ENCODE measurements at regions not wholly inside any gene's neighbourhood (a gene's known extent, or its start where the extent isn't known, plus 50 kb on each side); places are given as distances from the start of the nearest gene placed in this dataset.

DNA sequence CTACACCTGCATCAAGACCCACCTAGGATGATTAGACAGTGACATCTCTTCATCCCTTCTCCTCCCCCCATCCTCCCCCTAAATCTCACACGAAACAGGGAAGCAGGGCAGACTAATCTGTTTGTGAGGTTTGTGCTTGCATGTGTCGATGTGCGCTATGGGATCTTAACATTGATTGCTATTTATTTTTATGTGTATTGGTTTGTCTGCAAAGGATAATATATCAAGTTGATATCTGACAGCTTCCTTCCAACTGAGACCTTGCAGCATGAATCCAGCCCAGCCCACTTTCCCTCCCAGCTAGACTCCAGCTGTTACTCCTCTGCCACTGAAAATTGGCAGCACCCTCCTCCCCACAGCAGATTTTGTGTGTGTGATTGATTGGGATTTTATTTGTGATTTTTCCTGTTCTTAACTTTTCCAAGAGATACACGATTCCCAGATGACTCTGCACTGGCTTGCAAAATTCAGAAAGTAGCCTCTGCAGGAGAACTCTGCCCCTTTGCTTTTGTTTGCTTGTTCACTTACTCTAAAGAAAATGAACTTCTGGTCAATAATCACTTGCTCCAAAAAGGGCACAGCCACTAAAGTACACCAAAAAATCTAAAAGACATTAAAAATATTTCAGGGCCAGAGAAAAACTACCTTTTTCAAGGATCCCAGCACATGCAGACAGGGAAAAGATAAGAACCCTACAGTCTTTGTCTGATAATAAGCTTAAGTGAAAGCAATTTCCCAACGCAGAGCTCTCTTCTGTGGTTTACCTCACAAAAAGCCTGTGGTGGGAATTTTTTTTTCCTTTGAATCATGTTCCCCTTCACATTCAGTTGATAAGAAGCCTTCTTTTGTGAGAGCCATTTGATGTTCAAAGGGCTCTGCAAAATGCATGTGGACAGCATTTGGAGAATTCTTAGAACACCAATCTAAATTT is 222.1 kb downstream of the RPS29 start:
- Histone ChIP-seq H3K79me2 (ENCODE audit: insufficient read depth, low read length) (no peaks in the 10 kb centered on the region), H2AFZ (ENCODE audit: low read length) (no peak overlapping the region), H3K9me3 (ENCODE audit: low read length) (no peaks in the 10 kb centered on the region), H3F3A (ENCODE audit: insufficient read depth, low read length) (no peaks in the 10 kb centered on the region), H3K4me1 (ENCODE audit: insufficient read depth, low read length, severe bottlenecking) (no peaks in the 10 kb centered on the region), H3K9me2 (ENCODE audit: low read depth, low read length) (no peaks in the 10 kb centered on the region), H3K4me2 (ENCODE audit: low read length) (no peak overlapping the region), H3K4me3 (ENCODE audit: low read depth, low read length, poor library complexity, severe bottlenecking) (no peak overlapping the region), H3K27me3 (ENCODE audit: insufficient read depth, low read length) (no peaks in the 10 kb centered on the region), H3K36me3 (ENCODE audit: insufficient read depth, low read length) (no peaks in the 10 kb centered on the region), H3K27ac (ENCODE audit: low read depth, low read length, poor library complexity, severe bottlenecking) (no peak overlapping the region), H3K9ac (ENCODE audit: low read length) (no peak overlapping the region), H4K20me1 (ENCODE audit: insufficient read depth, low read length) (no peaks in the 10 kb centered on the region)
- TF ChIP-seq EZH2 (IDR thresholded peaks at IDR 0.05; ENCODE audit: borderline replicate concordance, low read length) = no peak
- TF ChIP-seq, protein P1, sequence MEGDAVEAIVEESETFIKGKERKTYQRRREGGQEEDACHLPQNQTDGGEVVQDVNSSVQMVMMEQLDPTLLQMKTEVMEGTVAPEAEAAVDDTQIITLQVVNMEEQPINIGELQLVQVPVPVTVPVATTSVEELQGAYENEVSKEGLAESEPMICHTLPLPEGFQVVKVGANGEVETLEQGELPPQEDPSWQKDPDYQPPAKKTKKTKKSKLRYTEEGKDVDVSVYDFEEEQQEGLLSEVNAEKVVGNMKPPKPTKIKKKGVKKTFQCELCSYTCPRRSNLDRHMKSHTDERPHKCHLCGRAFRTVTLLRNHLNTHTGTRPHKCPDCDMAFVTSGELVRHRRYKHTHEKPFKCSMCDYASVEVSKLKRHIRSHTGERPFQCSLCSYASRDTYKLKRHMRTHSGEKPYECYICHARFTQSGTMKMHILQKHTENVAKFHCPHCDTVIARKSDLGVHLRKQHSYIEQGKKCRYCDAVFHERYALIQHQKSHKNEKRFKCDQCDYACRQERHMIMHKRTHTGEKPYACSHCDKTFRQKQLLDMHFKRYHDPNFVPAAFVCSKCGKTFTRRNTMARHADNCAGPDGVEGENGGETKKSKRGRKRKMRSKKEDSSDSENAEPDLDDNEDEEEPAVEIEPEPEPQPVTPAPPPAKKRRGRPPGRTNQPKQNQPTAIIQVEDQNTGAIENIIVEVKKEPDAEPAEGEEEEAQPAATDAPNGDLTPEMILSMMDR (IDR thresholded peaks at IDR 0.05; ENCODE audit: low read length) = no peak

DNA sequence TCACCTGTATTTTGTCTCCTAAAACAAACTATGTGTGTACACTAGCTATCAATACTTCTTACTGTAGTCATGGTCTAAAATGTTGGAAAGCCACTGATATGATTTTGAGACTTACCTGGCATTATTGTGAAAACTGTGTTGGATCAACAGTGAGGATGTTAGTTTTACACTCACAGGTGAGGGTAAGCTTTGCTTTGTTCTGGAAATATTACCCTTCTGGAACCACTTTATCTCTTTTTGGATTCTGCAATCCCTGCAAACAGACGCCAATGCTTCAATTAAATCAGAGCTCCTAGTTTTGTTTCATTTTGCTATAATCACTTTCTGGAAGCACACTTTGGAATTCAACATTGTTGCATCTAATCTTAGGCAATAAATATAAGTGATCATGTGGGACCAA is 223.3 kb downstream of the RPS29 start:
- Histone ChIP-seq H3K79me2 (ENCODE audit: insufficient read depth, low read length) (no peaks in the 10 kb centered on the region), H3K4me2 (ENCODE audit: low read length) (no peak overlapping the region), H3K4me1 (ENCODE audit: insufficient read depth, low read length, severe bottlenecking) (no peaks in the 10 kb centered on the region), H3K9me2 (ENCODE audit: low read depth, low read length) (no peaks in the 10 kb centered on the region), H3F3A (ENCODE audit: insufficient read depth, low read length) (no peaks in the 10 kb centered on the region), H4K20me1 (ENCODE audit: insufficient read depth, low read length) (no peaks in the 10 kb centered on the region), H3K9me3 (ENCODE audit: low read length) (no peaks in the 10 kb centered on the region), H3K27me3 (ENCODE audit: insufficient read depth, low read length) (no peaks in the 10 kb centered on the region), H3K4me3 (ENCODE audit: low read depth, low read length, poor library complexity, severe bottlenecking) (no peak overlapping the region), H3K36me3 (ENCODE audit: insufficient read depth, low read length) (no peaks in the 10 kb centered on the region), H2AFZ (ENCODE audit: low read length) (no peak overlapping the region), H3K27ac (ENCODE audit: low read depth, low read length, poor library complexity, severe bottlenecking) (no peak overlapping the region), H3K9ac (ENCODE audit: low read length) (no peak overlapping the region)
- TF ChIP-seq, protein P1 (IDR thresholded peaks at IDR 0.05; ENCODE audit: low read length) = no peak
- TF ChIP-seq EZH2 (IDR thresholded peaks at IDR 0.05; ENCODE audit: borderline replicate concordance, low read length) = no peak

DNA sequence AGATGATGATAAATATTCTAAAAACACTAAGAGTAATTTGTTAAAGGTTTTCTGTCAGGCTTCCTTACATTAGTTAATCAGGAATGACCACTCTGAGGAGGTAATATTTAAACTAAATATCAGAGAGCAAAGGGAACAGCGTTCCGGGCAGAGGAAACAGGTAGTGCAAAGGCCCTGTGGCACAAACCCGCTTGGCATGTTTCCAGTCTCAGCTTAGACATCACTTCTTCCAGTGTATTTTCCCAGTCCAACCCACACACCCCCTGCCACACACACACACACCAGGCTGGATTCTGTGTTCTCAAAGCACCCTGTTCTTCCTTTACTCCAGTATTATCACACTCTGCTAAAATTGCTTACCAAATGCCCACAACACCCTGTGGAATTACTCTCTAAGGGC is 247.1 kb downstream of the RPS29 start:
- no peaks in the 10 kb centered on the region for H3K36me3 ChIP-seq (ENCODE audit: insufficient read depth, low read length)
- no peak overlapping the region for H3K4me3 ChIP-seq (ENCODE audit: low read depth, low read length, poor library complexity, severe bottlenecking)
- no peaks in the 10 kb centered on the region for H3K4me1 ChIP-seq (ENCODE audit: insufficient read depth, low read length, severe bottlenecking)
- no peaks in the 10 kb centered on the region for H3F3A ChIP-seq (ENCODE audit: insufficient read depth, low read length)
- TF ChIP-seq EZH2 (IDR thresholded peaks at IDR 0.05; ENCODE audit: borderline replicate concordance, low read length) = no peak
- TF ChIP-seq, protein P1 (IDR thresholded peaks at IDR 0.05; ENCODE audit: low read length) = no peak
- no peak overlapping the region for H3K9ac ChIP-seq (ENCODE audit: low read length)
- H3K79me2 ChIP-seq (ENCODE audit: insufficient read depth, low read length) = no peaks in the 10 kb centered on the region
- no peaks in the 10 kb centered on the region for H4K20me1 ChIP-seq (ENCODE audit: insufficient read depth, low read length)
- no peaks in the 10 kb centered on the region for H3K27me3 ChIP-seq (ENCODE audit: insufficient read depth, low read length)
- H2AFZ ChIP-seq (ENCODE audit: low read length) = no peak overlapping the region
- no peak overlapping the region for H3K27ac ChIP-seq (ENCODE audit: low read depth, low read length, poor library complexity, severe bottlenecking)
- H3K9me3 ChIP-seq (ENCODE audit: low read length) = no peaks in the 10 kb centered on the region
- H3K9me2 ChIP-seq (ENCODE audit: low read depth, low read length) = no peaks in the 10 kb centered on the region
- H3K4me2 ChIP-seq (ENCODE audit: low read length) = no peak overlapping the region
